ENCODE measurements at regions not wholly inside any gene's neighbourhood (a gene's known extent, or its start where the extent isn't known, plus 50 kb on each side); places are given as distances from the start of the nearest gene placed in this dataset.
"Not testable (repeated sequence)": the region's sequence is repeated elsewhere in the genome, so short reads cannot be mapped to it uniquely, and the experiment has no call there.

DNA sequence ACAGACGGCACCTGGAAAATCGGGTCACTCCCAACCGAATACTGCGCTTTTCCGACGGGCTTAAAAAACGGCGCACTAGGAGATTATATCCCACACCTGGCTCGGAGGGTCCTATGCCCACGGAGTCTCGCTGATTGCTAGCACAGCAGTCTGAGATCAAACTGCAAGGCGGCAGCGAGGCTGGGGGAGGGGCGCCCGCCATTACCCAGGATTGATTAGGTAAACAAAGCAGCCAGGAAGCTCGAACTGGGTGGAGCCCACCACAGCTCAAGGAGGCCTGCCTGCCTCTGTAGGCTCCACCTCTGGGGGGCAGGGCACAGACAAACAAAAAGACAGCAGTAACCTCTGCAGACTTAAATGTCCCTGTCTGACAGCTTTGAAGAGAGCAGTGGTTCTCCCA, 64.5 kb downstream of the SLC30A10 start:
- not testable (repeated sequence) for DNase-seq

DNA sequence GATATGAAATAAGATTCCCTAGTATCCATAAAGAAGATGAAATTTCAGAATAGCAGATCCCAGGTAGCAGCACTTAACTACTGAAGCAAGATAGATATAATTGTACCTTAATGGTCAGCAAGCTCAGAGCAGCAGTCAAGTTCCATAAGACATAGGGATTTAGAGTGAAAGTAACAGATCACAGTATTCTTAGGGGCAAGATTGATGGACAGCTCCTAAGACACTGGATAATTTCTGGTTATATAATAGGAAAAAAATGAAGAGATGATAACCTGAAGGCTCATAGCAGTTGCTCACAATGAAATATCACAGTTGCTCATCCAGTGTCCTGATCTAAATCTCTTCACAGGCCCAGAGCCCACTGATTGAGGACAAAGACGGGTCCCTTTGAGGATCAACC, 66.0 kb downstream of the SLC30A10 start:
- DNase-seq, result no peak

DNA sequence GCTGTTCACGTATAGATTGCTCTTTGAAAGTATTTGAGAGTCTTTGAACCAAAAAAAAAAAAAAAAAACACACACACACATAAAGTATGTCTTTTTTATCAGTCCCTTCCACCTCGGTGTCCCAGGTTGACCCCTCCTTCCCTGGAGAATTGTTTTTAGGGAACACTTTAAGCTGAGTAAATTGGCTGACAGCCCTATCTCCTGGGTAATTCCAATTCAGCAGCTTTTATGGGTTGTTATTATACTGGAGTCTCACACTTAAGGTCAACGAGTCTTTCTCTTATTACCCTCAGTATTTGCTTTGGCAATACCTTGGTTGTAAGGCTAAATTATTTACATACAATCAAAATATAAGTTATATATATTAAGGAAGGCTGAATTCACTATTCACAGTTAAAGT, 69.4 kb downstream of the SLC30A10 start:
- no peak for DNase-seq

DNA sequence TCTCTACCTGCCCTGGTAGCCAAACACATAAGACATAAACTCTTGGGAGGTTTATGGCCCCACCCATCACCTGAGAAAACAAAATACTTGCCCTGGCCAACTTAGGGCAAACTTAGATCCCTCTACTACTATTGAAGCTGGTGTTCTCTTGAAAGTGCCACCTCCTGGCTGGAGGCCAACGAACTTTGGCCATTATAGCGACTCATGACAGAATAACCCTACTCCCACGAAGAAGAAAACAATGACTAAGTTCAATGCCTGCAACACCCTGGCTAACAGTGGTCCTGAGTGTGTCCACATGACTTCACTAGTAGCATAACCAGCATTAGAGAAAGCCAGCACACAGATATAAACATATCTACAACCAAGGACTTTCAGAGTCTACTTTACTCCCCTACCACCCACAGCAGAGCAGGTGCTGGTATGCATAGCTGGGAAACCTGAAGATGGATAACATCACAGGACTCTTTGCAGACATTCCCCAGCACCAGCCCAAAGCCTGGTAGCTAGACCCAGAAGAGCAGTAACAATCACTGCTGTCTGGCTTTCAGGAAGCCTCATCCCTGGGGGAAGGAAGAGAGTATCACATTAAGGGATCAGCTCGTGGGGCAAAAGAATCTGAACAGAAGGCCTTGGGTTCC, 81.0 kb downstream of the SLC30A10 start:
- no peak for DNase-seq

DNA sequence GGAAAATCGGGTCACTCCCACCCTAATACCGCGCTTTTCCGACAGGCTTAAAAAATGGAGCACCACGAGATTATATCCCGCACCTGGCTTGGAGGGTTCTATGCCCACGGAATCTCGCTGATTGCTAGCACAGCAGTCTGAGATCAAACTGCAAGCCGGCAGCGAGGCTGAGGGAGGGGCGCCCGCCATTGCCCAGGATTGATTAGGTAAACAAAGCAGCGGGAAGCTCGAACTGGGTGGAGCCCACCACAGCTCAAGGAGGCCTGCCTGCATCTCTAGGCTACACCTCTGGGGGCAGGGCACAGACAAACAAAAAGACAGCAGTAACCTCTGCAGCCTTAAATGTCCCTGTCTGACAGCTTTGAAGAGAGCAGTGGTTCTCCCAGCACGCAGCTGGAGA, 88.8 kb downstream of the SLC30A10 start:
- not testable (repeated sequence) for DNase-seq

DNA sequence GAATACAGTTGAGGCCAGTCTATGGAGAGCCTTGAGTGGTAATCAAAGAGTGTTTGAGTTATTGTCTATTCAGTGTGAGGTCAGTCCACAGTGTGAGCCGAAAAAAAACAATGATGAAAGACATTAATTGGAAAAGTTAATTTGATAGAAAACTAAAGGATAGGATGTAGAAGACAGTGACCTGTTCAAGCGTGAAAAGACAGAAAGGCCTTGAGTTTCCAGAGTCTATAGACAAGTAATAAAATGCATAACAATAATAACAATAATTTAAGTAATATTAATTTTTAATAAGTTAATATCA, 90.4 kb downstream of the SLC30A10 start:
- no peak for DNase-seq

DNA sequence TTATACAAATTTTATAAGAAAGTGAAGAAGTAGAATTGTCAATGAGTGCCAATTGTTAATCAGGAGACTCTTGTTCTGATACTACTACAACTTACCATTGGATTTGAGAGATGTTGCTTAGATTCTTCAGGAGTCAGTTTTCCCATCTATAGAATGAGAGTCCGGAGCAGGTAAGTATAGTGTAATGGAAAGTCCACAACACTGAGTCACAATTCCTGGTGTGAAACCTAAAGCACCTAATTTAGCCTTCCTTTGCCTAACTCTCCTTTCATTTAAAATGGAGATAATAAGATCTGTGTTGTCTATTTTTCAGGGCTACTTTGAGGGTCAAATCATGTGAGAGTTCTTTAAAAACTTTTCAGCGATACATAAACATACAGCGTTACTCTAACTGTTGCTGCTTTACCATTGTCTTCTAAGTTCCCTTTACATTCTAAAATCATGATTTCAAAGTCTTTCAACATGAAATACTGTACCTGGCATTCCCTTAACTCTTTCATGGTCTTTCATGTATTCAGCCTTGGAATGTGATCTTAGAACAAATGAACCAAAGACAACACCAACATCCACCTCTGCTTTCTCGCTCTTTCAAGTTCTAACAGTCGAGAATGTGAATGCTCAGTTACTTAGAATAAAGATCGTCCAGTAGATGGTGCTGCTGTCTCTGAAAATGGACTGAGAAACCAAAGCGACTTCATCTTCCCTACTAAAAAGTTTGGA, 90.9 kb downstream of the SLC30A10 start:
- DNase-seq, result peak; percentile 38

DNA sequence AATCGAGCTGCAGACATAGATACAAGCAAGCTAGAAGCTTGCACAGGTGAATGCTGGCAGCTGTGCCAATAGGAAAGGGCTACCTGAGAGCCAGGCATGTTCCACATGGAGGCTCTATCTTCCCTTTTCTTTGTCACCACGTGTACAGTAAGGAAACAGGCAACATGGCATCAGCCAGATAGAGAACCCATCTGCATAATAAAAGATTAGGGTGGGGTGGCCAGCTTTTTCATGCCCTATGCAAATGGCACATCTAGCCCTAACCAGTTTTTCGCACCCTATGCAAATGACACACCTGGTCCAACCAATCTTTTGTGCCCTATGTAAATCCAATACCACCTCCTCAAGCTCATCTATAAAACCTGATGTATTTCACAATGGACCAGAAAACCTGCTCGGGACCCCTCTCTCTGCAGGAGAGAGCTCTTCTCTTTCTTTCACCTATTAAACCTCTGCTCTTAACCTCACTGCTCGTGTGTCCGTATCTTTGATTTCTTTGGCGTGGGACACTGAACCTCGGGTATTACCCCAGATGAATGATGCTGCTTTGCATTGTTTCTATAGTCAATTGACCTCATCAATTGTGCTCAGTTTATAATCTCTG, 93.9 kb downstream of the SLC30A10 start:
- DNase-seq, result peak; percentile 34

DNA sequence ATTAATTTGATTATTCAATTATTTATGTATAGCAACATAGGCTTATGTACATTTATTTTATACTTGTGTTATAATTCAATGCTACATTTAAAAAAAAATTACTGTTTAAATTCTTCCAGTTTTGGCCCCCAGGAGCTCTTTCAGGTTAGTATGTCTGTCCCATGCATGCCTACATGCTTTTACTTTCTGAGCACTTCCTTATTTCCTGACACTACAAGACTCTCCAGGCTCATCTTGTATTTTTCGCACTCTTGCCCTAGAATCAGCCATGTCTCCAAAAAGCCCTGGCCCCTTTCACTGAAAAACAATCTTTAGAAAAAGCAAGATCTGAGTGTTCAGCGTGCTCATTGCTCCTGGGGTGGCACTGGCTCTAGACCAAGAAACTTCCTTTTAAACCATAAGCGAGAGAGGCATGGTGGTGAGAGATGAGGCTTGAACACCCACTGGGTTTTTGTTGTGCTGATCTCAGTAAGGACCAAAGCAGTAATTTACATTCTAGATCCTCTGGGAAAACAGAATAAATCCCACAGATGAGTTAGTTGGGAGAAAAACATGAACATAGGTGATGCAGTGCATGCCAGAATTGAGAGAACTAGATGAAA, 95.0 kb downstream of the SLC30A10 start:
- no peak for DNase-seq

DNA sequence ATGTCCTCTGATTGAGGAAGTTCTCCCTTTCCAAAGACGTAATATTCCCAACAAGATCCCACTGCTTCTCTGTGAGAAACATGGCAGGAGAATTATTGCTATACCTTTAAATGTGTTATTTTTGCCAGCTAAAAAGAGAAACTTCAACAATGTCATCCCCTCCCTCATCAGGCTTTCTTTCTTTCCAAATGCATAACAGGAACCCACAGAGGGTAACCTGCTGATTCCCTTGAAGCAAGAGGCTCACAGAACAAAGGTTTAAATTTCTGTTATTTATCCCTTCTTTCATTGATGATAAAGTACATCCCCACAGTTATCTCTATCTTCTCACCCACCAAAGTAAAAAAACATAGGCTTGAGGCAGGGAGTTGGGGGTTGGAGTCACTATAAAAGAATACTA, 102.1 kb downstream of the SLC30A10 start:
- DNase-seq, result no peak

DNA sequence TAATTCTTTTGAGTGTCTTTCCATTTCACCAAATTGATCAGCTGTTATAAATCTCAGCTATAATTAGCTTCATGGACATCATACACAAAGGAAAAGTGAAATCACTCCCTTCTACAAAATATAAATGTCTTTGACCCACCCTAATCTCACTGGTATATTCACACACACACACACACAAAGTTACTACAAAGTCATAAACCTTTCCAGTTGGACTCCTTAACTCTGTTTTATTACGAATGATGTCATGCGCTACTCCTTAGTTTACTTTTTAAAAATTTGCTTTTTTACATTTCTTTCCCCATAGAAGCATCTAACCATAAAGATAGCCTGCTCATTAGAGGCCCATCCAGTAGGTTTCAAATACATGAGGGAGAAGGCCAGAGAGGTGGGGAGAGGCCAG, 103.0 kb downstream of the SLC30A10 start:
- no peak for DNase-seq

DNA sequence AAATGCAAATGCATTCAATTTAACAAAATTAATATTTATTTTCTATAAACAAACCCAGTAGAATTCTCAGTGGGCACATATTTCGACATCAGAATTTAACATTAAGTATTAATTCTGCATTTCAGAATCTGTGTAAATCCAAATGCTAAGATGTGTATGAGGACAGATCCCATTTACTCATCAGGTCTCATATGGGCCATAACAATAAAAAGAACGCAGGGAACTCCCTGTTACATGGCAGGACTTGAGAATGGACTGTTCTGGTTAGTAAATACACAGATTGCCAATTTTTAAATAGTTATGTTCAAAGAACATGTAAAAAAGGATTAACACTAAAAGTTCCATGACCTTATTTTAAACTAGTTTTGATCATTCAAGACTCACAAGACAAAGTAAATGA, 104.0 kb downstream of the SLC30A10 start:
- DNase-seq, result no peak

DNA sequence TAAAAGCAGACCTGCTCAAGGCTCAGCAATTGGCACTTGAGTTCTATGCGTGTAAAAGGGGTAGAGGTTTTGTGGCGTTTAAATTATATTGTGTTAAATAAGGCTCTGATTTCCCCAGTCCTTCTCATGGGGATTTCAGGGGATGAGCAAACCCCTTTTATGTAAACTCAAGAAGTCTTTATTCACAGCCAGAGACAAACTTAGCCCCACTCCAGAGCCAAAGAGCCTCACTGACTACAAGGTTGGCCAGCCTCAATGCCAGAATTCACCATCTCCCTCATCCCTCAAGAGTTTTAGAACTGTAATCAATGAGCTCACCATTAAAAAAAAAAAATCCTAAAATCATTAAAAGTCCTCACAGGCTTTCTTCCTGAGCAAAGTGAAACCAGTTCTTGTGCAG, 107.8 kb downstream of the SLC30A10 start:
- no peak for DNase-seq

DNA sequence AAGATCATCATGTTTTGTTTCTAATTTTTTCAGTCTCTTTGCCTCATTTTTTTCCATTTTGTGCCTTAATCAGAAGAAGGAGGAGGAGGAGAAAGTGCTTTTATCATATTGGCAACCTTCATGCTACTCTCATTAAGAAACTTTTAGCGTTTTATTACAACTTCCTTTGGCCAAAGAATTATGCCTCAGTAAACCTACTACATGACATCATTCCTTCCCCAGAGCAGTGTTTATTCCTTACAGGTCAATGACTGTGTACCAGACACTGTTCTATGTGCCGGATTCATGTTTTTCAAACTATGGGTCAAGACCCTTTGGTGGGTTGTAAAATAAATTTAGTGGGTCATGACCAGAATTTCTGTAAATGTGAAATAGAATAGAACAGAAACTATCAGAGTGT, 110.4 kb downstream of the SLC30A10 start:
- no peak for DNase-seq

DNA sequence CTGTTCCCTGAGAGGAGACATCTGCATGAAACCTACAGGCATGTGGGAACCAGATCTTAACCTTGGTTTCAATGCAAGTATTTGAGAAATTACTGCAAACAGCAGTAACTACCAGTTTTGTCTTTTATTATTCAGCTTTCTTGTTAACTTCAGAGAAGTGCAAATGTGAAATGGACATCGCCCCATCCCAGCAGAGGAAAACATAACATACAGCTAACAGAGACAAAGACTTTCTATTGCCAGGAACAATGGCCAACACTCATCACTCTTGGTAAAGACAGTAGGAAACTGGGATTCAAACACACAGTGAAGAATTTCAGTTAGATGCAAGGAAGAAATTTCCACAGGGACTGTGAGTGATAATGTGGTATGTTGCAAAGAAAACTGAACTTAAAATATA, 115.1 kb downstream of the SLC30A10 start:
- DNase-seq, result no peak

DNA sequence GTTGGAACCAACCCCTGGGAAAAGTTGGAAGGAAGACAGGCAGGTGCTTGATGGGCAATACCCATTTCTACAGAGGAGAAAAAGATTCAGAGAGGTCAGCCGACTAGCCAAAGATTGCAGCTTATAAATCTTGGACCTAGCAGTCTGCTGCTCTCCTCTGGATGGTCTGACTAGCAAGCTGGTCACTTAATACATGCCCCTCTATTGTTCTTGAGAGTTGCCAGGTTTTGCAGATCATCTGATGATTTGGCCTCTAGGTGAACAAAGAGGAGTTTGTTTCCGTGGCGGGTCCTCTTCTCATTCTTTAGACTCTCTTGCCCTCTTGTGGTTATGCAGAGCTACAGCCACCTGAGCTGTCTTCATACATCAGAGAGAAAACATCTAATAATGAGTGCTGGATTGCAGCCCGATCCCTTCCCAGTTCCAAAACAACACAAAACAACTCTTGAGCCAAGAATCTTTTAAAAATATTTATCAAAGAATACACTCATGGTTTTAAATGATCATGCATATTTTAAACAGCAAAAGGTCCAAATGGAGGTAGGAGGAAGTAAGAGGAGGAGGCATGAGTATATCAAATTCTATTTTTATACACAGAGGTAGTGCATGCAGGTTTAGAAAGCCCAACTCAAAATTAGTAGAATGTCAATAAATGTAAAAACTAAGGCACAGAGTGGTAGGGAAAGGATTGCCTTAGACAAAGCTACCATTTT, 115.7 kb downstream of the SLC30A10 start:
- DNase-seq, result peak; percentile 86

DNA sequence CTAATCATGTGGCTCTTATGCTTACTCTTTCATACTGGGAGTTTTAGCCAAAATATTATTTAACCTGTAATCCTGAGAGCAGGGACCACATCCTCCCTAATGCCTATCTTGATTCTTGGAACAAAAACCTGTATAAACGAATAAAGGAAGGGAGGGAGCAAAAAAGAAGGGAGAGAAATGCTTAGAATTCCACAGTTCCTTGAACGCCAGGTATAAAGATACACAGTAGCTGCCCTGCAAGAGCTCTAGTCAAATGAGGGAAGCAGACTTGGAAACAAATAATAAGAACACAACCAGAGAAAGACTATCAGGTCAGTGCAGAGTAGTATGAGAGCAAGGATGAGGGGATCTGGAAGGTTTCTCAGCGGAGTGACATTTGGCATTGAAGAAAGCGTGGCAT, 116.3 kb downstream of the SLC30A10 start:
- no peak for DNase-seq

DNA sequence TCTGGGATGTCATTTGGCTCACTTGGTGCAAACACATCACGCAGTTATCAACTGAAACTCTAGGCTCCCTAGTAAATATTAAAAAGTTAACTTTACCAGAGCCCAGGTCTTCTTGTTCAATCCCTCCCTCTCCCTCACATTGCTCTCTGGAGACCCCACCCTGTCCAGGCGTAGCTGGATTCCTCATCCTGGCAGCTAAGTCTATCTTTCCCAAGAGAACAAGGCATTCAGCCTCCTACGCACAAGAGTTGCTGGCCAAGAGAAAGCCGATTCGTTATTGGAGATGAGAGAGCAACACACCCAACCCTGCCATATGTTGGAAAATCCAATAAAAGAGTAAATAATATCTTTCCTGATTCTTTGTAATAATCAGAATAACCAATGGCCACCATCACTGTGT, 117.9 kb downstream of the SLC30A10 start:
- no peak for DNase-seq

DNA sequence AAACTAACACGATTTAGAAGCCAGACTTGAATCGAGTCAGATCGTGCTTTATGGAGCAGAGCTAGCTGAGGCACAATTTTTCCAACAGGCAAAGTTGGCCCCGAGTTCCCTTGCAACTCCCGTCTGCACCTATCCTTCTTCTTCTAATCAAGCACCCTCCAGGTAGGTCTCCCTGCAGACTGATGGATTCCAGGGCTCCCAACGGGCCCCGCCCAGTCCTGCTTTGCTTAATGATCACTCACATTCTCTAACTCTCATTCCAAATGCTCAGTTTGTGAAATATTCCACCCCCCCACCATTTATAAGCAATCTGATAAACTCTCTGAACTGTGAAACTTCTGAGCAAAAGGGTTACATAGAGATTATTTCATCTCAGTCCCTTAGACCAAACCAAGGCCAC, 119.6 kb downstream of the SLC30A10 start:
- no peak for DNase-seq

DNA sequence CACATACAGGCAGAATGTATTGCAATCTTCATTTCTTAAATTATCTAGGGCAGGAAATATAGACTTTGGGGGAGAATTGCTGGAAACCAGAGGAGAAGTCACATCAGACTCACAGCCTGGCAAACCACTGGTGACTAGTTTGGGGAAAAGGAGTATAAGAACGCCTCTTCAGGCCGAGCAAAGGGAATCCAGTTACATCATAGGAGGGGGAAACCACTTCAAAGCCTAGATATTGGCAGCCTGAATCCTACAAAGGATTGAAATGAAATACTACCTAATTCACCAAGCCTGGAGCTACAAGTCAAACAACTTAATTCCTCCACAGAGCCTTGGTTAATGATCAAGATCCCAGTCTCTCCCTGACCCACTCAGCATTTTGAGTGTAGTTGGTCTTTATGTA, 121.7 kb downstream of the SLC30A10 start:
- DNase-seq, result no peak

DNA sequence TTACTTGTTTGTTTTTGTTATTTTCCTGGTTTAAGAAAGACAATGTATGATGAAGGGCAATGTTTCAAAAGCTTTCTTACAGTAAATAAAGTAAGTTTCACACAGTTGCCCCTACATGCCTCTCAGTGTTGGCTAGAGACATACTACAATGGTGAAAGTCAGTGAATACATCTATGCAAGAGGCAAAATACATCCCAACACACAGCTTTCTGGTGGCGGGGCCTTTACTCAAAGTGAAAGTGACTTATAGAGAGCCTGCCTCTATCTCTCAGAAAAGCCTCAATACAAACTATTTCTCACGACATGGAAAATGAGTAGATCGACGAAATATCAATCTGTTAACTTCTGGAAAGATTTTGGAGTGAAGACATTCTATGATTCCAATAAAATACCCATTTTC, 122.3 kb downstream of the SLC30A10 start:
- DNase-seq, result no peak

DNA sequence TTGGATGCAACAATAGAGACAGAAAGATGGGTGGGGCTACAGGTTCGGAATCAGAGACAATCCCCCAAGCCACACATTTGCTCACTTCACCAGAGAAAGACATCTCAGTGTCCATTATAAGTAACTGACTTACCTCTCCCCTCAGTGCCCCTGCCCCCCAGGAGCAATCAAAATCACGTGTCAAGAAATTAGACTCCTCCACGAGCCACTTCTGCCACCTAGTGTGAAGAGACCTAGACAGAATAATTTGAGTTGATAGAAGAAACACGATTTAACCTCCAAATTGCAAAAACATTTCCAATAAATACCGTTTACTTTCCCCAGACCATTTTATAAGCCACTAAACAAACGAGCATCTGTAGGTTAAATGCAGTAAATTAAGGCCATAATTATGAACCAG, 123.2 kb downstream of the SLC30A10 start:
- DNase-seq, result no peak

DNA sequence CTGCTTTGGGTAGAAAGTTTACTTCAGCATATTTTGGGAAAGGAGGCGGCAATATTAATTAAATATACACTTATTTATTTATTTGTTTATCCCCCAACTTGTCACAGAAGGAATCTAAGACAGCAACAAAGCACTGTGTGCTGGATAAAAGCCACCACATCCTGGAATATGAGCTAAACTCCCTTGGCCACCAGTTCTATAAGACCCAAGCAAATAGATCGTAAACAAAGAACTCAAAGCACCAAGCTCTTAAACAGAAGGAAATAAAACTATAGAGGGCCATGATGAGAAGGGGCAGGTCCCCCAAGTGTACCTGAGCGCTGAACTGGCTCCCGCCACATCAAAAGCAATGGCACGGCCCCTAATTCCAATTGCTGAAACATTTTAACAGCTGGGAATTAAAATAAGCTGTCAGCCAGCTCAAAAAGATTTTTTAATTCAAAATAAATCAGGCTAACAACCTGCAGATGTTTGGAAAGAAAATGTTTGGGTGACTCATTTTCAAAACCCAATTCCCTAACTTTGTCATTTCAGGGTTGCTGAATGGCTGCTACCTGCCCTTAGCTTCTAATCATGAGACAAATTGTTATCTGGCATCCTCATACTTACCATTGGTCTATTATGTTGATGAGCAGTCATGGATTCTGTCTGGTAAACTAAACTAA, 127.1 kb downstream of the SLC30A10 start:
- DNase-seq, result no peak
